HG03521 (cell line): ENCODE measurements at regions not wholly inside any gene's neighbourhood (a gene's known extent, or its start where the extent isn't known, plus 50 kb on each side); places are given as distances from the start of the nearest gene placed in this dataset.
"Not testable (repeated sequence)": the region's sequence is repeated elsewhere in the genome, so short reads cannot be mapped to it uniquely, and the experiment has no call there.

Experiments used
- ATAC-seq: cut with Tn5 transposase; IDR thresholded peaks from one replicate; pipeline ENCODE4 v1.9.1; 2021; ENCODE audit warnings: mild to moderate bottlenecking, moderate library complexity; ENCODE audit not compliant: unreplicated experiment

- no peak for ATAC-seq
Observed at GRCh38 chr7:65254061-65254460, 119.6 kb upstream of the ZNF92 start.

- ATAC-seq: peak; percentile 53
Observed at GRCh38 chr7:65251851-65252620, 121.6 kb upstream of the ZNF92 start.

- no peak for ATAC-seq
Observed at GRCh38 chr7:65250697-65251395, 122.8 kb upstream of the ZNF92 start.

- ATAC-seq: no peak
Observed at GRCh38 chr7:65250216-65250615, 123.4 kb upstream of the ZNF92 start.

GRCh38 chr7:65247491-65247890, 126.2 kb upstream of the ZNF92 start:
- ATAC-seq: no peak

- no peak for ATAC-seq
Observed at GRCh38 chr7:65239707-65240352, 133.8 kb upstream of the ZNF92 start.

- no peak for ATAC-seq
Observed at GRCh38 chr7:65239324-65239706, 134.3 kb upstream of the ZNF92 start.

GRCh38 chr7:65238785-65239184, 134.9 kb upstream of the ZNF92 start:
- ATAC-seq: no peak

- ATAC-seq: no peak
Observed at GRCh38 chr7:65235586-65235985, 138.1 kb upstream of the ZNF92 start.

GRCh38 chr7:65233409-65234034, 140.1 kb upstream of the ZNF92 start:
- no peak for ATAC-seq

GRCh38 chr7:65230231-65230630, 143.4 kb upstream of the ZNF92 start:
- no peak for ATAC-seq

GRCh38 chr7:65225422-65226006, 148.1 kb upstream of the ZNF92 start:
- no peak for ATAC-seq

GRCh38 chr7:65222655-65223054, 151.0 kb upstream of the ZNF92 start:
- ATAC-seq: no peak

GRCh38 chr7:65221683-65222082, 152.0 kb upstream of the ZNF92 start:
- ATAC-seq: no peak

GRCh38 chr7:65219623-65220022, 154.0 kb upstream of the ZNF92 start:
- no peak for ATAC-seq

- peak; percentile 77 for ATAC-seq
Observed at GRCh38 chr7:65216469-65216868, 157.2 kb upstream of the ZNF92 start.

- not testable (repeated sequence) for ATAC-seq
Observed at GRCh38 chr7:65213260-65213659, 160.4 kb upstream of the ZNF92 start.

- not testable (repeated sequence) for ATAC-seq
Observed at GRCh38 chr7:65199221-65199620, 174.4 kb upstream of the ZNF92 start.

GRCh38 chr7:65193334-65194058, 180.2 kb upstream of the ZNF92 start:
- not testable (repeated sequence) for ATAC-seq

- not testable (repeated sequence) for ATAC-seq
Observed at GRCh38 chr7:65177041-65177440, 170.6 kb upstream of the ERV3-1 start.
